ENCODE measurements at regions not wholly inside any gene's neighbourhood (a gene's known extent, or its start where the extent isn't known, plus 50 kb on each side); places are given as distances from the start of the nearest gene placed in this dataset.

- no peak for DNase-seq
These were observed 226.5 kb downstream of the MID1 start for GRCh38 chrX:10393899-10394298.

GRCh38 chrX:10395179-10395578, 225.2 kb downstream of the MID1 start:
- no peak for DNase-seq

All from NCI-H526 treated with DMSO at 0.1 percent for 48 hours (cell line).